ENCODE measurements at regions not wholly inside any gene's neighbourhood (a gene's known extent, or its start where the extent isn't known, plus 50 kb on each side); places are given as distances from the start of the nearest gene placed in this dataset.
"Not testable (repeated sequence)": the region's sequence is repeated elsewhere in the genome, so short reads cannot be mapped to it uniquely, and the experiment has no call there.

DNA sequence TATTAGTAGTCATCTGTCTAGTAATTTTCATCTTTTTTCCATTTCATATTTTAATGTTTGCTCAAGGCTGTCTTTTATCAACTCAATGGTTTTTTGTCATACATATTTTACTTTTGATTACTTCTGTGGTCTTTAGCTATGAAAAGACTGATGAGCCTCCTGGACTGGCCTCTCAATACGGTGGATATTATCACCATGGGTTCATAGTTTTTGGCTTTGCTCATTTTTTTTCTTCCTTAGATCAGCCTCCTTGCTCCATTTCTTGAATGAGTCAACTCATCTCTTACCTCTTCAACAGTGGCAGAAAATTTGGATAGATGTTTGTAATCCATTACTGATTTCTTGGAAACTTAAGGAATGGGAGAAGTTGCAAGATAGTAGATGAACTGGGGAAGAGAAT lies 80.1 kb upstream of the ELOVL5 start:
- in situ Hi-C loops (cut with HindIII; ENCODE audit: low pct_unique_long_range_greater_than_20kb, low sequenced_read_pairs) = no loop called here

DNA sequence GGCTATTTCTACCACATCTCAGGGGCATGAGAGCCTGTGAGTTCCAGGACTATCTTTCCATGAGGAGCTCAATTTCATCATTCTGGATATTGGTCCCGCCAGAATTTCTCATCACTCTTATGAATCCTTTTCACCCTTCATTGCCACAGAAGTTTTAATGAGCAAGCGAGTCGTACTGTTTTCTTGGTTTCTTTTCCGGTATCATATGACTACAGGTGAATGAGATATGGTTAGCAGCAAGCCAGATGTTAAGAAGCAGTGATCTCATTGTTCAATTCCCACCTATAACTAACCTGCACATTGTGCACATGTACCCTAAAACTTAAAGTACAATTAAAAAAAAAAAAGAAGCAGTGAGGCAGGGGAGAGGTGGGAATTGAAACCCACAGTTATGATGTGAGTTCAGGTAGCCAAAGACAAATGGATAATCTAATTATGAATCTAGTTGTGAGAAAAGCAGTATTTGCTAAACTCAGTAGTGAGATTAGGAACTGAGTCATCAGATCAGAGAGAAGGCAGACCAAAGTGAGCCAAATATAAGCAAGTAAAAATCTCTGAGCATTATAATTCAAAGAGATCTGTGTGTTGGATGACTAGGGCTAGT lies 78.0 kb upstream of the ELOVL5 start:
- in situ Hi-C loops (cut with HindIII; ENCODE audit: low pct_unique_long_range_greater_than_20kb, low sequenced_read_pairs) = no loop called here
- DNase-seq (ENCODE audit: low read depth in 1 of 2, low spot score in 1 of 2) = no peak
- TF ChIP-seq JUND (IDR thresholded peaks at IDR 0.05; ENCODE audit: low read depth) = no peak

More for the DNA sequence above, 80.1 kb upstream of the ELOVL5 start:
- TF ChIP-seq JUND (IDR thresholded peaks at IDR 0.05; ENCODE audit: low read depth) = no peak
- DNase-seq (ENCODE audit: low read depth in 1 of 2, low spot score in 1 of 2) = no peak

DNA sequence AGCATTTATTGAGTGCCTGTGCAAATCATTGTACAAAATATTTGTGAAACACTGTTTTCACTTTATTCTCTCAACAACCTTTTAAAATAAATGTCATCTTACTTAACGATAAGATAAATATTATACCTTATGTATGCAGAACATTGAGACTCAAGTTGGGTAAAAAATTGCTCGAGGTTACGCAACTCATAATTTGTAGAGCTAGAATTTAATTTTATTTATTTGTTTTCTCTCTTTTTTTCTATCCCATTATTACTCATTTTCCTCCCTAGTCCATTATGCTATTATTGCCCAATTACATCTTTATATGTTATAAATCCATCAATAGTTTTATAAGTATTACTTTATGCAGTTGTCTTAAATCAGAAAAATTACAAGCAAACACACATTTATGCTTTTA lies 77.4 kb upstream of the ELOVL5 start:
- no peak for DNase-seq (ENCODE audit: low read depth in 1 of 2, low spot score in 1 of 2)
- in situ Hi-C loops (cut with HindIII; ENCODE audit: low pct_unique_long_range_greater_than_20kb, low sequenced_read_pairs) = no loop called here
- TF ChIP-seq JUND (IDR thresholded peaks at IDR 0.05; ENCODE audit: low read depth) = no peak

DNA sequence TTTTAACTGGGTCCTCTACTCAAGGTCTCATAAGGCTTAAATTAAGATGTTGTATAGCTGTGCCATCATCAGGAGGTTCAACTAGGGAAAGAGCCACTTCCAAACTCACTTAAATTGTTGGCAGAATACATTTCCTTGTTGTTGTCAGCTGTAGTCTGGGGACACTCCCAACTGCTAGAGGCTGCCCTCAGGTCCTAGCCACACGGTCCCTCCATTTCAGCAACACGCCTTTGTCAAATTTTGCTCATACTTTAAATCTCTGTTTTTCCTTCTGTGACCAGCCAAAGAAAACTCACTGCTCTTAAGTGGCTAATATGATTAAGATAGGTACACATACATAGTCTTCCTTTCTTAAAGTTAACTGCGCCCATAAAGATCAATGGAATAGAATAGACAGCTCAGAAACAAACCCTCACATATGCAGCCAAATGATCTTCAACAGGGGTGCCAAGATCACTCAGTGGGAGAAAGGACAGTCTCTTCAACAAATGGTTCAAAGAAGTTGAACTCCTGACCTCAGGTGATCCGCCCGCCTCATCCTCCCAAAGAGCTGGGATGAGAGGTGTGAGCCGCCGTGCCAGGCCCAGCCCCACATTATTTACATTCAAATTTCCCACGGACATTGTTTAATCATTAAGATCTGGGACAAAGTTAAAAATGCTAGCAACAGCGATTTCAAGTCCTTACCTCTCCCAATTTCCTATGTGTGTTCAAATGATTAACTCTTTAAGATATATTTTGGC lies 76.4 kb upstream of the ELOVL5 start:
- no peak for DNase-seq (ENCODE audit: low read depth in 1 of 2, low spot score in 1 of 2)
- in situ Hi-C loops (cut with HindIII; ENCODE audit: low pct_unique_long_range_greater_than_20kb, low sequenced_read_pairs) = no loop called here
- TF ChIP-seq JUND (IDR thresholded peaks at IDR 0.05; ENCODE audit: low read depth) = no peak

DNA sequence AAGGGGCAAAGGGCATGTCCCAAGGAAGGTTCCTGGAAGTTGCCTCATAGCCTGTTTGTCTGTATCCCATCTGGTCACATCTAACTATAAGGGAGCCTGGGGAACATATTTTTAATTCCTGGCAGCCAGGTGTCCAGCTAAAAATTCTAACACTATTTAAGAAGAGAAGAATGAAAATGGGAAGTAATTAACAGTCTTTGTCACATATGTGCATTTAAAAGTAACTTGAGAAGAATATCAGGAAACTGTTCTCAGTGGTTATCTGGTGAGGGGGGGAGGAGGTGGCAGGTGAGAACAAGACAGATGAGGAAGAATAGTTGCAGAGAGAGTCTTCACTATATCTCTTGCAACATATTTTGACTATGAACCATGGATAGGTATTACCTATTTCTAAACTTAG lies 75.5 kb upstream of the ELOVL5 start:
- TF ChIP-seq JUND (IDR thresholded peaks at IDR 0.05; ENCODE audit: low read depth) = no peak
- DNase-seq (ENCODE audit: low read depth in 1 of 2, low spot score in 1 of 2) = no peak
- in situ Hi-C loops (cut with HindIII; ENCODE audit: low pct_unique_long_range_greater_than_20kb, low sequenced_read_pairs) = no loop called here

DNA sequence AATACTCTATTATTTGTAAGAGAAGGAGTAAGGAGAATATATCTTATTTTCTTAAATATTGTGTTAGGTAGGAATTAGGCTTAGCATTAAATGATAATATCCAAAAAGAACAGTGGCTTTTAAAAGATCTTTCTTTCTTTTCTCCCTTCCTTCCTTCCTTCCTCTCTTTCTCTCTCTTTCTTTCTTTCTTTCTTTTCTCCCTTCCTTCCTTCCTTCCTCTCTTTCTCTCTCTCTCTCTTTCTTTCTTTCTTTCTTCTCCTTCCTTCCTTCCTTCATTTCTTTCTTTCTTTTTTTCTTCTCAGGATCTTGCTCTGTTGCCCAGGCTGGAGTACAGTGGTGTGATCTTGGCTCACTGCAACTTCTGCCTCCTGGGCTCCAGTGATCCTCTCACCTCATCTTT lies 74.8 kb upstream of the ELOVL5 start:
- in situ Hi-C loops (cut with HindIII; ENCODE audit: low pct_unique_long_range_greater_than_20kb, low sequenced_read_pairs); DNase-seq (ENCODE audit: low read depth in 1 of 2, low spot score in 1 of 2): not testable (repeated sequence)

DNA sequence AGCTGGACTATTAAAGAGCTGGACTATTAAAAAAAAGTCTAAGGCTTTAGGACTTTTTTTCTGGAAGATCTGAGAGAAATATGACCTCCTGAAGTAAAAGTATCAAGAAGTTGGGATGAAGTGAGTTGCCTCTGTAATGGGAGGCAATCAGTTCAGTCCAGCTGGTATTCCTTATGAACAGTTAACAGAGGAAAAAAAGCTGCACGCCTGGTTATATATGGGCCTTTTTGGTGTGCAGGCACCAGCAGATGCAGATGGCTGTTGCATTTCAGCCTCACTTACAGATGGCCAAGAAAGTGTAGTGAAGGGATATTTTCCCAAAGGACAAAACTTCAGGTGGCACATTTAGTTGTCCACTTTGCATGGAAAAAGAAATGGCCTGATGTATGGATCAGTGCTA lies 70.3 kb upstream of the ELOVL5 start:
- no peak for DNase-seq (ENCODE audit: low read depth in 1 of 2, low spot score in 1 of 2)
- in situ Hi-C loops (cut with HindIII; ENCODE audit: low pct_unique_long_range_greater_than_20kb, low sequenced_read_pairs) = no loop called here
- no peak for TF ChIP-seq JUND (IDR thresholded peaks at IDR 0.05; ENCODE audit: low read depth)

DNA sequence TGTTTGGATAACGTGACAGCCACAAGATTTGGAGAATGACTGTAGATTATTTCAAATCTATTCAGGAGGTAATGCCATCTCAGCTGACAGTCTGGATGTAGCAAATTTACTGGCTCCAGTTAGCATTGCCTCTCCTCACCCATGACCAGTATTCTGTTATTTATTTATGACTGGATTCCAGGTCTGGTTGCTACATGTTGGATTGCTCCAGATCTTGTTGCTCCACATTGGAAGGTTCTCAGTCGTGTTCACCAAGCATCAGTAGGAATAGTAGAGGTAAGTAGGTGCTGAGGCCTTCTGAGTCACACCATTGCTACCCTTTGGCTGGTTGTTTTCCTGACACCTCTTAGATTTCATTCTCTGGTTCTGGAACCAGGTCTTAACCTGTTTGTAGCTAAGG lies 69.5 kb upstream of the ELOVL5 start:
- DNase-seq (ENCODE audit: low read depth in 1 of 2, low spot score in 1 of 2) = no peak
- no peak for TF ChIP-seq JUND (IDR thresholded peaks at IDR 0.05; ENCODE audit: low read depth)
- in situ Hi-C loops (cut with HindIII; ENCODE audit: low pct_unique_long_range_greater_than_20kb, low sequenced_read_pairs) = no loop called here

DNA sequence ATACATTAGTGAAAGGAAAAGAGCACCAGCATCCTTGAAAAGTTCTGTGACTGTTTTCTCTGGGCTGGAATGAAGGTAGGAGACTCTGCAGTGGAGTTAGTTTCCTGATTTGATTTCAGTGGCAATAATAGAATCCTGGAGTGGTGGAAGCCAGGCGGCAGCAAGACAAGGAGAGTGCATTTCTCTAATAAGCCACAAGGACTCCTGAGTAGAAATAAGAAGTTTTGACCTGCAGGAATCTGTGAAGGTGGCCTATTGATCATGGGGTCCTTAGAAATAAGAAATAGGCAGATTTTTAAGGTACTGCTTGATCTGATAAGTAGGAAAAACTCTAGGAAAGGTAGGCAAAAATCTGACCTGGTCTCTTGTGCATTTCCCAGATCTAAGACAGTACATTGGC lies 68.4 kb upstream of the ELOVL5 start:
- no peak for TF ChIP-seq JUND (IDR thresholded peaks at IDR 0.05; ENCODE audit: low read depth)
- in situ Hi-C loops (cut with HindIII; ENCODE audit: low pct_unique_long_range_greater_than_20kb, low sequenced_read_pairs) = no loop called here
- no peak for DNase-seq (ENCODE audit: low read depth in 1 of 2, low spot score in 1 of 2)

DNA sequence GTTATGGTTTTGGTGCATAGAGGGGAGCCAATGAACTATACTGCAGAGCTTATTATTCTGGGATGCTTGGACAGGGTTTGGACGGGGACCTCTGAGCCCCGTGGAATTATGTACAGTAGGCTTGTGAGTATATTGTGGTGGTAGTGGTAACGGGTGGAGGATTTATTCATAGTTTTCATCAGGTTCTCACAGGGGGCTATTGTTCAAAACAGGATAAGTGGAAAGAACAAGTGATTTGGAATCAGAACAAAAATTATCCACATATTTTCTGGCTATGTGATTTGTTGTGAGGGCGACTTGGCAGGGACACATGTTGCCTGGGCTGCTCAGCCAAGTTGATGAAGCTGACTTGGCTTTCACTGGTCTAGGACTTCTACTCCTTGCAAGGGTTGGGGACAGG lies 64.6 kb upstream of the ELOVL5 start:
- no peak for TF ChIP-seq JUND (IDR thresholded peaks at IDR 0.05; ENCODE audit: low read depth)
- in situ Hi-C loops (cut with HindIII; ENCODE audit: low pct_unique_long_range_greater_than_20kb, low sequenced_read_pairs) = no loop called here
- no peak for DNase-seq (ENCODE audit: low read depth in 1 of 2, low spot score in 1 of 2)

DNA sequence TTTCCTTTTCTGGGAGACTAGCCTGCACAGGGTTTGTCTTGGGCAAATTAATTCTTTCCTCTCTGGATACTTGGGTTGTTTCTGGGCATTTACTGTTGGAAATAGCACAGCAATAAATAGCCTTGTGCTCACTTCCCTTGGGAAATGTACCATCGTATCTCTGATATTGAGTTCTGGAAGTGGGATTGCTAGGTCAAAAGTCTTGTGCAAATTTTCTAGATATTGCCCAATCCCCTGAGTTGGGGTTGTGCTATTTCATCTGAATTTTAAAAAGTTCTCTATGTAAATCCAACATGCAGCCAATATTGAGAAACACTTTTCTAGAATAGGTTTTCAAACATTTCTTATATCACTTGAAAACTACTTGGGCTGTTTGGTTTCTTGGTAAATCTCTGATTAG lies 64.0 kb upstream of the ELOVL5 start:
- no peak for TF ChIP-seq JUND (IDR thresholded peaks at IDR 0.05; ENCODE audit: low read depth)
- DNase-seq (ENCODE audit: low read depth in 1 of 2, low spot score in 1 of 2) = no peak
- in situ Hi-C loops (cut with HindIII; ENCODE audit: low pct_unique_long_range_greater_than_20kb, low sequenced_read_pairs) = no loop called here

DNA sequence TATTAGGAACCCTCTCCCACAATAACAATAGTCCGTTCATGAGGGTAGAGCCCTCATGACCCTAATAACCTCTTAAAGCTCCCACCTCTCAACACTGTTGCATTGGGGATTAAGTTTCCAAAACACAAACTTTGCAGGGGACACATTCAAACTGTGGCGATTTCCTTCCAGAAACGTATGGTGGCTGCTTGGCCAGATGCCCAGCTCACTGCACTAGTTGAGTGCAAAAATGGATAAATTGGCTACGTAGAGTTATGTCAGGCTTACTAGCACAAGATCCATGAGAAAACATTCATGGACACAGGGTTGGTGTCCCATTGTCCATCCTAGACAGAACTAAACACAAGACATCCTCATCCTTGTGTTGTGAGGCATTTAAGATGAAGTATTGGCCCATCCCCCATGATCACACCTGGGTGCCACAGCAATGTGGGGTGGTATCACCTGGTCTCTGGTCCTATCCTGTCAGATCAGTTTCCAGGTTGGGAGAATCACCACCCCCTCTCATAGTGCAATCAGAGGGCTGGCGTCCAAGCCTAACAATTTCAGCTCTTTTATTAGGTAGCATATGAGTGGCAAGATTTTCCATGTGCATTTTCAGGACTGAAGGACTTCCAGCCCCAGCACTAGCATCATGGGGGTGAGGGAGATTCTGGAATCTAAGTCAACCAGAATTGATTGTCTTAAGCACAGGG lies 63.4 kb upstream of the ELOVL5 start:
- in situ Hi-C loops (cut with HindIII; ENCODE audit: low pct_unique_long_range_greater_than_20kb, low sequenced_read_pairs) = no loop called here
- TF ChIP-seq JUND (IDR thresholded peaks at IDR 0.05; ENCODE audit: low read depth) = no peak

DNA sequence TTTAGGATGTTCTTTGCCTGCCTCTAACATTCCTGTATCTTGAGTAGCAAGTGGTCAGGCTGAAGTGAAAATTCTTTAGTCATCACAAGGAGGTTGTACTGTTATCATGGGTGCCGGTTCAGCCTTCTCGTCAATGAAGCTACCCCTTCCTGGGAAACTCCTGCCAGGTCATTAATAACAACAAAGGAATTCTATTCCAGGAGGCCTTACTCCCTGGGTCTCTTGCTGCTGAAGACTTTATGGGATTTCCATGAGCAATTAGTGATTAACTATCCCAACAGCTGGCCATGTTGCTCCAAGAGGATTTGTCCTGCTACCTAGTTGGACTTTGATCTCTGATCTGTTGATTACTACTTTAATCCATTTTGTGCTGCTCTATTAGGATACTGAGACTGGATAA lies 62.7 kb upstream of the ELOVL5 start:
- no peak for DNase-seq (ENCODE audit: low read depth in 1 of 2, low spot score in 1 of 2)
- in situ Hi-C loops (cut with HindIII; ENCODE audit: low pct_unique_long_range_greater_than_20kb, low sequenced_read_pairs) = no loop called here
- TF ChIP-seq JUND (IDR thresholded peaks at IDR 0.05; ENCODE audit: low read depth) = no peak

More for the DNA sequence above, 63.4 kb upstream of the ELOVL5 start:
- no peak for DNase-seq (ENCODE audit: low read depth in 1 of 2, low spot score in 1 of 2)

Measured in T47D (cell line).